Esophagus muscularis mucosa (tissue), 4 donors: ENCODE measurements at regions not wholly inside any gene's neighbourhood (a gene's known extent, or its start where the extent isn't known, plus 50 kb on each side); places are given as distances from the start of the nearest gene placed in this dataset.

Experiments
- CTCF ChIP-seq, 3 experiments: fragments of 200-600 bp in 2 of 3; fragments of 450-650 bp in 1 of 3; sonication (generic) in 2 of 3; IDR thresholded peaks; one replicate each; pipeline ENCODE4 v1.5.1; 2017 to 2019; ENCODE audit warnings: antibody characterized with exemption in 3 of 3, mild to moderate bottlenecking in 2 of 3, moderate library complexity in 1 of 3
- EP300 ChIP-seq: sonication (generic); formaldehyde crosslinking; IDR thresholded peaks from one replicate; pipeline ENCODE4 v1.6.1; 2017; ENCODE audit warnings: antibody characterized with exemption
- POLR2A ChIP-seq: fragments of 450-650 bp; IDR thresholded peaks from one replicate; pipeline ENCODE4 v1.6.1; 2017; ENCODE audit warnings: antibody characterized with exemption, moderate library complexity, mild to moderate bottlenecking, low read depth
- POLR2AphosphoS5 ChIP-seq, 2 donors: sonication (generic); formaldehyde crosslinking; IDR thresholded peaks; one replicate each; pipeline ENCODE4 v1.6.1; 2017; ENCODE audit warnings: antibody characterized with exemption in 2 of 2

DNA sequence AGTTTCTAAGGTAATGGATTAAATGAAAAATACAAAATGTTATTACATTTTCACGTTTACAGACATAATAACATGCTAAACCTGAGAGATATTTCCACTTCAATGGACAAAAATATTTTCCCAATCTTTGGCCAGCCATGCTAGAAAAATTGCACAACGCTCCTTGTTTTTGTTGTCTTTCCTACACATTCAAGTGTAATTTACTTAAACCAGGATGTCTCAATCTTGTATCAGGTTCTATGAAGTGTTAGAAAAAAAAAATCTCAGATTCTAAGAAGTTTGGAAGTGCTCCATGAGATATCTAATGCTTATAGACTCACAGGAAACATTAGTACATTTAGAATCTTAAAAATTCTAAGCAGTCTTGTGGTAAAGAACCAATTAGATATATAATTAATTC is 141.8 kb upstream of the SLC35G4 start:
- no peak for TF ChIP-seq POLR2AphosphoS5 (IDR thresholded peaks at IDR 0.05)
- TF ChIP-seq CTCF (IDR thresholded peaks at IDR 0.05) = no peak
- no peak for TF ChIP-seq POLR2A
- TF ChIP-seq EP300 = no peak
